H7 (cell line): ENCODE measurements at regions not wholly inside any gene's neighbourhood (a gene's known extent, or its start where the extent isn't known, plus 50 kb on each side); places are given as distances from the start of the nearest gene placed in this dataset.

ENCODE experiments used
- DNase-seq: peaks from one replicate; pipeline ENCODE4 v3.0.0; 2012
- H3K27me3 ChIP-seq: 2 replicates; pipeline ENCODE4 v1.6.0; 2011; ENCODE audit warnings: mild to moderate bottlenecking, low read length; ENCODE audit not compliant: control insufficient read depth, insufficient read depth
- H3K36me3 ChIP-seq: replicated peaks from 2 replicates; pipeline ENCODE4 v1.5.1; 2011; ENCODE audit warnings: low read length; ENCODE audit not compliant: control insufficient read depth, insufficient read depth
- H3K4me3 ChIP-seq: 2 replicates; pipeline ENCODE4 v1.5.1; 2011; ENCODE audit warnings: low read depth, mild to moderate bottlenecking, control low read depth, low read length, moderate library complexity; ENCODE audit not compliant: insufficient read depth

DNA sequence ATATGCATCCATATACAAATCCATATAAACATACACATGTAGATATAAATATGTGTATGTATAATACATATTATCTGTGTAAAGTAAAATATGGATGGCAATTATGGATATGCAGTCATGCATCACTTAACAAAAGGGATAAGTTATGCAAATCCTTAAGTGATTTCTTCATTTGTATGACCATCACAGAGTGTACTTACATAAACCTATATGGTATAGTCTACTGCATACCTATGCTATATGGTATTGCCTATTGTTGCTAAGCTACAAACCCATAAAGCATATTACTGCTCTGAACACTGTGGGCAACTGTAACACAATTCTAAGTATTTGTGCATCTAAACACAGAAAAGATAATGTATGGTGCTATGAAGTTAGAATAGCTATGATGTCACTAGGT lies 227.2 kb downstream of the SLC6A15 start:
- DNase-seq: no peak
- Histone ChIP-seq H3K36me3 (no peaks in the 10 kb centered on the region), H3K4me3 (no peak overlapping the region), H3K27me3 (no peaks in the 10 kb centered on the region)

DNA sequence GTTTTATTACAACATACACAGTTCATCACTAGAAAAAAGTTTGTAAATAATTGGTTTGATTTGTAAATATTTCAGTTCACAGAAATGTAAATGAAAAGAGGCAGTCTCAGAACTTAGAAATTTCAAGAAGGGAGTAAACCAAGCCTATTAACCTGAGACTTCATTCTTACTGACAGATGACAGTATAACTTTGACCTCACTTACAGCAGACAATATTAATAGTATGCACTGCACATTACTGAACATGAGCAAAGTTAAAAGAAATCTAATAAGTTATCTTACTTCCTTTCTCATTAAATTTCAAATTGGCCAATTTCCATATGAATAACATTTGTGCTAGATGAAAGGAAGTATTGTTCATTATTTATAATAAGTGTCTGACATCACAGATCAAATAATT lies 235.8 kb downstream of the SLC6A15 start:
- Histone ChIP-seq H3K4me3 (no peak overlapping the region), H3K27me3 (no peaks in the 10 kb centered on the region), H3K36me3 (no peaks in the 10 kb centered on the region)
- DNase-seq: no peak

DNA sequence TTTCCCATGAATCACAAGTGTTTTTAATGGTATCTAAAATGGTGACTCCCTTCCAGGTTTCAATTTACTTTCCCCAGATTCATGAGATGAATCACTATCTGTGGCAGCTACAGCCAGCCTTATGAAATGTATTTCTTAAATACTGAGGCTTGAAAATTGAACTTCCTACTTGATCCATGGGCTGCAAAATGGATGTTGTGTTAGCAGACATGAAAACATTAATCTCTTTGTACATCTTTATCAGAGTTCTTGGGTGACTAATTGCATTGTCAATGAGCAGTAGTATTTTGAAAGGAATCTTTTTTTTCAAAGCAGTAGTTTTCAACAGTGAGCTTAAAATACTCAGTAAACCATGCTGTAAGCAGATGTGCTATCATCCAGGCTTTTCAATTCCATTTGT lies 250.8 kb downstream of the SLC6A15 start:
- DNase-seq: no peak
- Histone ChIP-seq H3K27me3 (no peaks in the 10 kb centered on the region), H3K36me3 (no peaks in the 10 kb centered on the region), H3K4me3 (no peak overlapping the region)

DNA sequence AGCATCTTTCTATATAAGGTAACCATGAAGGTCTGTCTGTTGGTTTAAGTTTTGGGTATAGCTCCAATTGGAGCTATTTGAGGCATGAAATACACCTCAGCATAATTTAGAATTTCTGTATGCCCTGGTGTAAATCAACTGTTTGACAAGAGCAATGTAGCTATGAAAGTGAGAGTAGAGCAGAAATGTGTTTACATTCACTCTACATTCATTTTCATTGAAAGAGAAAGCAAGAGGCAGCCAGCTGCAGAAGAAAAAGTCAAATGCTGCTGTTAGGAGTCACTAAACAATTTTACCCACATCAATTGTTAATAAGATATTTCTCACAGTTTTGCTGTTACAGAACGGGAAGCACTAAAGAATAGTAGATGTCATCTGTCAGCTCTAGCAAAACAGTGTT lies 252.5 kb downstream of the SLC6A15 start:
- no peaks in the 10 kb centered on the region for H3K27me3 ChIP-seq
- no peaks in the 10 kb centered on the region for H3K36me3 ChIP-seq
- no peak overlapping the region for H3K4me3 ChIP-seq
- DNase-seq: no peak

DNA sequence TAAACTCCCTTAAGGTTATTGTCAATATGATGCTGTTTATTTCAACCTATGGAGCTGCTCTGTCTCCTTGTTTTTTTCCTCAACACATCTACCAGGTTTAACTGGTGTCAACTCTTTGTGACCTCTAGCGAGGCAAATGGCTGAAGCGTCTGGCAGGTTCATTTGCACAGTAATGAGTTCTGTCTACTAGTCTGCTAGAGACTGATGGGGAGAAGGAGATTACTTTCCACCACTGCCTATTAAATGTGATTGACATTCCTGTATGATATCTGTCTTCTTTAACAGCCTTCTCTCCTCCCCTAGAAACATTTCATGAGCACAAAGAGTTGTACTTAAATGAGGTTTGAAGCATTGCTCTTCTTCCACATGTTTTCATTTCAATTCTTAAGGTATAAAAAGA lies 253.7 kb downstream of the SLC6A15 start:
- H3K36me3 ChIP-seq: no peaks in the 10 kb centered on the region
- no peak overlapping the region for H3K4me3 ChIP-seq
- no peaks in the 10 kb centered on the region for H3K27me3 ChIP-seq
- peak; percentile 2 for DNase-seq

DNA sequence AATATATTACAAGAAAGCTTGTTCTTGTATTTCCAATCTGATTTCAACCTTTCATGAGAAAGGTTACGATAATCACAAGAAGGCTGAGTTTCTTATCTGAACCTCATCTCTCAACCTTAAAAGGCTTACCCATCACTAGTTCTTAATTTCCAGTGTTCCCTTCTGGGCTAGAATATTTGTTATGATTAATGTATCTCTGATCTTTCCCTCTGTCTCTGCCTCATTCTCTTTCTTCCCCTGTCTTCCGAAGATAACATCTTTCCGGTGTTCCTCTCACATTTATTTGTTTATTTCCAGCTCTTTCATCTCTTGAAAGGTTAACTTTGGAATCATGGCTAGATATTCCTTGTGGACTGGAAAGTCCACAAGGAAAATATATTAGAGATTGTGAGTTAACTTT lies 255.9 kb downstream of the SLC6A15 start:
- H3K27me3 ChIP-seq: no peaks in the 10 kb centered on the region
- DNase-seq: no peak
- no peaks in the 10 kb centered on the region for H3K36me3 ChIP-seq
- no peak overlapping the region for H3K4me3 ChIP-seq

DNA sequence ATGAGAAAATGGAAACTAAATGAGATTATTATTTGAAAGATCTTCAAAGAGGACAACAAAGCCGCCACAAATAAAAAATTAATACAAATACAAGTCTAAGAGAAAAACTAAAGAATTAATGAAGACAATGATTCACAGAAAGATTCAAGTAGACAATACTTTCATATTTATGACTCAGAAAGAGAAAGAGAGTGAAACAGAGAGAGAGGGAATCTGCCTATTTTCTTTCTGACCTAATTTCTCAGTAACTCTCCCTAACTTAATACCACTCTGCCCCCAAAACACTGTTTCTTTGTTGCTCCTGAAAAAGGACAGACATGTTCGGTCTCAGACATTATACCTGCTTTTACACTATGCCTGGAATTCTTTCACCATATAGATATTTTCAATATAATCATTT lies 259.1 kb downstream of the SLC6A15 start:
- Histone ChIP-seq H3K4me3 (no peak overlapping the region), H3K36me3 (no peaks in the 10 kb centered on the region), H3K27me3 (no peaks in the 10 kb centered on the region)
- no peak for DNase-seq

DNA sequence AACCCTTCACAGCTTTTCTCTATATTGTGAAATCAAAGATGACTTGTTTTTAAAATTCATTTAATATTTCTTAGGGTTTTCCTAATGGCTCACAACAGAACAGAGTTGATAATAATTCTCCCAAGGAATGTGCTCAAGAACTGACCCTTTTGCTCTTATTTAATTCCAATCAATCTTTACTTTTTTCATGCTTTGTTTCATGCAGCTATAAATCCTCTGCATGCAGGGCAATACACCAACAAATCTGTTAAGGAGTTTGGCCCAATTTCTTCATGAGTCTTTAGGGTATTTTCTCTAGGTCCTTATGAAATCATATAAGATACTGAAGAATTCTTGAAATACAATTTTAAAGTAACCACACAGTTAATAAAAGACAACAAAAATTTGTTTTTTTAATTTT lies 264.2 kb downstream of the SLC6A15 start:
- Histone ChIP-seq H3K4me3 (no peak overlapping the region), H3K27me3 (no peaks in the 10 kb centered on the region)
- no peak for DNase-seq

DNA sequence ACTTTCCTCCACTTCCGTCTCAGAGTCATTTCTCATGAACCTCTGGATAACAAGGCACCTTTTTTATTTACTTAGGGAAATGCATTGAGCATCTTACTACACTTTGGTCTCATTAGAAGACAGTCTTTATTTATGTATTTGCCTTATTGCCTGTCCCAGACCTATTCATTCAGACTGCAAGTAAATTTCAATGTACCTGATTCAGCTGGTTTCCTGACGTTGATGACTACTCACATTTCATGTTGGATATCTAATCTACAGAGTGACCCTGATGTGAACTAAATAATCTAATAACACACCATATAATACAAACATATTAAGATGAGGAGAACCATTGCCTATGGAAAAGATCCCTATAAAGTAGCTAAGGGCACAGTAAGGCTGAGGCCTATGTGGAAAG lies 267.7 kb downstream of the SLC6A15 start:
- Histone ChIP-seq H3K27me3 (no peaks in the 10 kb centered on the region), H3K36me3 (no peaks in the 10 kb centered on the region), H3K4me3 (no peak overlapping the region)
- DNase-seq: no peak

More for the DNA sequence above, 264.2 kb downstream of the SLC6A15 start:
- H3K36me3 ChIP-seq: no peaks in the 10 kb centered on the region

DNA sequence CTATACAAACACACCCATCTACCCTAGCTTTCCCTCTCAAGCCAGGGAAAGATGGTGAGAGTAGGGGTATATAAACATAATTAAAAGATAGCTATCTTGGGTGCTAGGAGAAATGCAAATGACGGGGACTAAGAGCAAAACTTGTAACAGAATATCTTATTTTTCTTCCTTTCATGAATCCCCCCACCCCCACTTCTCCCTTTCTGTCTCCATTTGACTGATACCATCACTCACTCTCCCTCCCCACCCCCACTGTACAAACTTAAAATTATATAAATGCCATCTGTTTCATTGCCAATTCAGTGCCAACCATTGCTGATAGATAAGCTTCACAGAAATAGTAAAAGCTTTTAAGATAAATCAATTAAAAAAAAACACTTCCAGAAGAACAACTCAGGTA lies 268.6 kb downstream of the SLC6A15 start:
- Histone ChIP-seq H3K4me3 (no peak overlapping the region), H3K27me3 (no peaks in the 10 kb centered on the region), H3K36me3 (no peaks in the 10 kb centered on the region)
- DNase-seq: no peak

DNA sequence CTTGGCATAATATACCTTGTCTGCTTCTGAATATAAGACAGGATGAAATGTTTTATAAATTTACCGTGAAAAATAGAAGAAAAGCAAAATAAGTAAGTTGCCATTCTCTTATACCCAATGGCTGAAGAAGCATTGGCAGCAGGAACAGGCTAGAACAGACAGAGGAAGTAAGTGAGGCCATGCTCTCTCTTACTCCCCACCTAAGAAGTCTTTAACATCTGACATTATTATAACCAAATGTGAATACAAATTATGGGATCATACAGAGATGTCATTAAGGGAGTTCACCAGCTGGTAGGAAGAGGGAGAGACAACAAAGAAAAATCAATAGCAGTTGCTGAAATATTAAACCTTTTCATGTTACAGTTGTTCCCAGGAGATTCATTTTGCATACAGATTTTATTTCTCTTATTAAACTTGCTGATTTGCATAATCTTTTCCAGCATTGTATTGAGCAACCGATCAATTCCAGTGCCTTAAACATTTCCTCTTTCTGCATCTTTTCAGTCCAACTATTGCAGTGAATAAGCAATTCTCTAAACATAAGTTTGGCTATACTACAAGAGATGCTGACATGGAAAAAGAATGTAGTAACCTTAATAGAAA lies 270.6 kb downstream of the SLC6A15 start:
- no peaks in the 10 kb centered on the region for H3K36me3 ChIP-seq
- no peak for DNase-seq
- no peak overlapping the region for H3K4me3 ChIP-seq
- no peaks in the 10 kb centered on the region for H3K27me3 ChIP-seq

DNA sequence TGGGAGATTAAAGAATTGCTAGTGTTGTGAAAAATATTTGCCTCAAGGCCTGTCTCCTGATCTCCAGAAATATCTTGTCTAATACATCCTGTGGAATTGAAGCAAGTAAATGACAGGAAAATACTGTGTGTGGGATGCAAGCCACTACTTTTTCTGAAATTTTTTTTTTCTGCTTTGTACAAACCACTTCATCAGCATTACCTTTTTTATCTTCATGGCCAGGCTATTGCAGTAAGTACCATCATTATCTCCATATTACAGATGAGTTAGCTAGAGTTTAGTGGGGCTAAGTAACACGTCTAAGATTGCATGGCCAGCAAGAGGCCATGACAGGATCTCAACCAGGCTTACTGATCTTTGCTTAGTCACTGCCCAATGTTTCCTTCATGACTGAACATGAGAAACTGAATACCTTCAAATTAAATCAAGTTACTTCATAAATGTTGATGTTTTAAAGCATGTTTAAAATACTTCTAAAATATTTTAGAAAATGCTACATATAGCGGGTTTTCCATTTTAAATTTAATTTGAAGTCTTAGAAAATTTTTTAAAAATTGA lies 273.7 kb downstream of the SLC6A15 start:
- DNase-seq: no peak
- no peak overlapping the region for H3K4me3 ChIP-seq
- H3K27me3 ChIP-seq: no peaks in the 10 kb centered on the region
- H3K36me3 ChIP-seq: no peaks in the 10 kb centered on the region

DNA sequence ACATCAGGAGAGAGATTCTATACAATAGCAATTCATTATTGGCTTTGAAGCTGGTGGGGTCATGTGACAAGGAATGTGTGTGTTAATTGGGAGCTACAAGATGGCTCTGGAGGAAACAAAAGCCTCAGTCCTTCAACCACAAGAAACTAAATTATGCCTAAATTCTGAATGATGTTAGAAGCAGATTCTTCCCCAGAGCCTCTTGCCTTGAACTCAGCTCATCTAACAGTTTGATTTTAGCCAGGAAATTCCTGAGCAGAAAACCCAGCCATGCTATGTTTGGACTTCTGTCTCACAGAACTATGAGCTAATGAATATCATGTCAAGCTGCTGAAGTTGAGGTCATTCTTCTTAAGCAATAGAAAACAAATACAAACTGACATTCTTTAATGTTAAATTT lies 274.7 kb downstream of the SLC6A15 start:
- Histone ChIP-seq H3K4me3 (no peak overlapping the region), H3K27me3 (no peaks in the 10 kb centered on the region), H3K36me3 (no peaks in the 10 kb centered on the region)
- DNase-seq: no peak

DNA sequence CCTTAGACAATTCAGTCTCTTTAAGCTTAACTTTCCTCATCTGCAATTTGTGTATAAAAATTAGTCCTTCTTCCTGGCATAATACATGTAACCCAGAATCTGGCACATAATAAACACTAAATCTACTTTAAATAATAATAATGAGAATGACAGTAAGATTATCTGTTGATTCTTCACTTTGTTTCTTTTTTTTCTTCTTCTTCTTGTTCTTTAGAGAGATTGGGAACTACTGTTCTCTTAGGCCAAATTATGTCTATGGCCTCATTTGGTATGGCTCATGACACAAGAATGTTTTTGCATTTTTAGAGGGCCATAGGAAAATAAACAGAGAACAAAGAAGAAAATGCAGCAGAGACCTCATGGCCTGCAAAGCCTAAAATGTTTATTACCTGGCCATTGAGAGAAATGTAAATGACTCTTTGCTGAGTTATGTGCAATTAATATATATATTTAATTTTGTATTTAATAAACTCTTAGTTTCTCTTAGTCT lies 275.8 kb downstream of the SLC6A15 start:
- Histone ChIP-seq H3K4me3 (no peak overlapping the region), H3K27me3 (no peaks in the 10 kb centered on the region)
- no peak for DNase-seq

DNA sequence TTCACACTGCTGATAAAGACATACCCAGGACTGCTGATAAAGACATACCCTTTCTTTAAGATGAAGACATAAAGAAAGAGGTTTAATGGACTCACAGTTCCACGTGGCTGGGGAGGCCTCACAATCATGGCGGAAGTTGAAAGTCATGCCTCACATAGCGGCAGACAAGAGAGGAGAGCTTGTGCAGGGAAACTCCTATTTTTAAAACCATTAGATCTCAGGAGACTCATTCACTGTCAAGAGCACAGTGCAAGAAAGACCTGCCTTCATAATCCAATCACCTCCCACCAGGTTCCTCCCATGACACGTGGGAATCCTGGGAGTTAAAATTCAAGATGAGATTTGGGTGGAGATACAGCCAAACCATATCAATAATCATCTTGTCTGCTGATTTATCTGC lies 278.1 kb downstream of the SLC6A15 start:
- H3K36me3 ChIP-seq: no peaks in the 10 kb centered on the region
- H3K27me3 ChIP-seq: no peaks in the 10 kb centered on the region
- DNase-seq: no peak
- no peak overlapping the region for H3K4me3 ChIP-seq

More for the DNA sequence above, 275.8 kb downstream of the SLC6A15 start:
- no peaks in the 10 kb centered on the region for H3K36me3 ChIP-seq

DNA sequence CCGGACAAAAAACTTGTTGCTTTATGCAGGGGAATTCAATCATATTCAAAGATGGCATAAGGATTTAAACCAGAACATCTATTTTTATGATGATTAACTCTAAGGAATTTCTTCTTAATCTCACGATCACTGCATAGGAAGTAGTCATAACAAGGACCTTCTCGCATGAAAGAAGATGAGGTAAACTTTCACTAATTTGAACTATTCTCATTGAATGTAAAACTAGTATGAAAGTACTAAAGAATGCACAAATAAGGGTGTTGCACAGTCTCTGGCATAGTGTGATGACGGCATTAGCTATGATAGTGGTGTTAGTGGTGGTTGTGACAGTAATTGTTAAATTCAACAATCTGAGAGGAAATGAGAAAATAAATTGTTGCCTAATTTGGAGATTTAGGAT lies 280.0 kb downstream of the SLC6A15 start:
- no peaks in the 10 kb centered on the region for H3K36me3 ChIP-seq
- no peaks in the 10 kb centered on the region for H3K27me3 ChIP-seq
- no peak for DNase-seq
- H3K4me3 ChIP-seq: no peak overlapping the region
